GM23338 (cell line): ENCODE measurements at regions not wholly inside any gene's neighbourhood (a gene's known extent, or its start where the extent isn't known, plus 50 kb on each side); places are given as distances from the start of the nearest gene placed in this dataset.

Source experiments
- ATAC-seq: fragments of 200-7000 bp; cut with Tn5 transposase; 3 replicates; pipeline ENCODE4 v1.9.1; 2020
- DNase-seq: peaks from one replicate; pipeline ENCODE4 v3.0.0-alpha.2; 2015; ENCODE audit warnings: low spot score
- H2AFZ ChIP-seq: fragments of 200-600 bp; sonication (generic); 2 replicates; pipeline ENCODE4 v1.8.0; 2016; ENCODE audit warnings: antibody characterized with exemption, mild to moderate bottlenecking, moderate library complexity
- H3F3A ChIP-seq: fragments of 200-600 bp; sonication (generic); replicated peaks from 2 replicates; pipeline ENCODE4 v1.8.0; 2017; ENCODE audit warnings: antibody characterized with exemption, mixed run types, low read depth
- H3K27ac ChIP-seq: fragments of 200-600 bp; sonication (generic); 2 replicates; pipeline ENCODE4 v1.6.1; 2016; ENCODE audit warnings: low read depth
- H3K27me3 ChIP-seq: fragments of 200-600 bp; sonication (generic); 2 replicates; pipeline ENCODE4 v1.8.0; 2016; ENCODE audit warnings: mild to moderate bottlenecking, mixed run types, moderate library complexity; ENCODE audit not compliant: insufficient read depth
- H3K36me3 ChIP-seq: fragments of 200-600 bp; sonication (generic); 2 replicates; pipeline ENCODE4 v1.8.0; 2016; ENCODE audit warnings: mild to moderate bottlenecking; ENCODE audit not compliant: insufficient read depth
- H3K4me1 ChIP-seq: fragments of 200-600 bp; sonication (generic); 2 replicates; pipeline ENCODE4 v1.8.0; 2016; ENCODE audit warnings: mild to moderate bottlenecking, moderate library complexity; ENCODE audit not compliant: insufficient read depth
- H3K4me2 ChIP-seq: fragments of 200-600 bp; sonication (generic); 2 replicates; pipeline ENCODE4 v1.7.1; 2017; ENCODE audit warnings: mixed run types
- H3K4me3 ChIP-seq: fragments of 200-600 bp; sonication (generic); 2 replicates; pipeline ENCODE4 v1.6.1; 2016; ENCODE audit warnings: mixed run types
- H3K79me2 ChIP-seq: fragments of 200-600 bp; sonication (generic); replicated peaks from 2 replicates; pipeline ENCODE4 v1.8.0; 2017; ENCODE audit warnings: mild to moderate bottlenecking; ENCODE audit not compliant: insufficient read depth
- H3K9me2 ChIP-seq: fragments of 200-600 bp; sonication (generic); 2 replicates; pipeline ENCODE4 v1.8.0; 2017; ENCODE audit not compliant: insufficient read depth
- H4K20me1 ChIP-seq: fragments of 200-600 bp; sonication (generic); replicated peaks from 2 replicates; pipeline ENCODE4 v1.8.0; 2017; ENCODE audit warnings: mild to moderate bottlenecking; ENCODE audit not compliant: insufficient read depth
- H3K27ac Mint-ChIP-seq: 2 replicates; pipeline ENCODE4 v1.8.0; 2020; ENCODE audit warnings: inconsistent platforms, mild to moderate bottlenecking, moderate library complexity, mixed read lengths
- H3K27me3 Mint-ChIP-seq: 3 replicates; pipeline ENCODE4 v1.8.0; 2022; ENCODE audit warnings: low read depth, mild to moderate bottlenecking, moderate library complexity, mixed read lengths, inconsistent platforms; ENCODE audit not compliant: insufficient read depth, poor library complexity
- H3K36me3 Mint-ChIP-seq: 3 replicates; pipeline ENCODE4 v1.8.0; 2021; ENCODE audit warnings: low read depth, mild to moderate bottlenecking, inconsistent platforms, moderate library complexity, mixed read lengths
- H3K4me1 Mint-ChIP-seq: 3 replicates; pipeline ENCODE4 v1.8.0; 2020; ENCODE audit warnings: mild to moderate bottlenecking, inconsistent platforms, mixed read lengths
- H3K4me3 Mint-ChIP-seq: 3 replicates; pipeline ENCODE4 v1.8.0; 2021; ENCODE audit warnings: moderate library complexity, mild to moderate bottlenecking, inconsistent platforms, mixed read lengths
- H3K9me3 Mint-ChIP-seq: 3 replicates; pipeline ENCODE4 v1.8.0; 2020; ENCODE audit warnings: moderate library complexity, mild to moderate bottlenecking, inconsistent platforms, mixed read lengths
- CREB1 ChIP-seq: fragments of 250-450 bp; sonication (Bioruptor Pico); IDR thresholded peaks from 2 replicates; pipeline ENCODE4 v1.5.0; 2020; ENCODE audit warnings: low read depth, mild to moderate bottlenecking, moderate library complexity
- EZH2 ChIP-seq: fragments of 200-600 bp; sonication (generic); IDR thresholded peaks from one replicate; pipeline ENCODE4 v1.8.0; 2017; ENCODE audit warnings: antibody characterized with exemption, mild to moderate bottlenecking, low read depth; ENCODE audit not compliant: unreplicated experiment
- EZH2phosphoT487 ChIP-seq: fragments of 200-600 bp; sonication (generic); IDR thresholded peaks from one replicate; pipeline ENCODE4 v1.8.1; 2018; ENCODE audit warnings: antibody characterized with exemption; ENCODE audit not compliant: unreplicated experiment
- JUNB ChIP-seq: IDR thresholded peaks from one replicate; pipeline ENCODE4 v1.6.1; 2016; ENCODE audit warnings: antibody characterized with exemption; ENCODE audit not compliant: unreplicated experiment
- NANOG ChIP-seq: IDR thresholded peaks from 2 replicates; pipeline ENCODE4 v1.6.1; 2016; ENCODE audit warnings: antibody characterized with exemption, borderline replicate concordance
- POLR2AphosphoS5 ChIP-seq: IDR thresholded peaks from 2 replicates; pipeline ENCODE4 v1.6.1; 2016; ENCODE audit warnings: antibody characterized with exemption, low read depth
- STAT1 ChIP-seq: IDR thresholded peaks from one replicate; pipeline ENCODE4 v1.6.1; 2016; ENCODE audit warnings: antibody characterized with exemption; ENCODE audit not compliant: unreplicated experiment
- ZNF331 ChIP-seq: fragments of 250-450 bp; sonication (Bioruptor Pico); IDR thresholded peaks from 2 replicates; pipeline ENCODE4 v1.5.0; 2020; ENCODE audit warnings: low read depth, mild to moderate bottlenecking, moderate library complexity
- ZNF462 ChIP-seq: fragments of 250-450 bp; sonication (Bioruptor Pico); IDR thresholded peaks from 2 replicates; pipeline ENCODE4 v1.5.0; 2020; ENCODE audit warnings: mild to moderate bottlenecking, moderate library complexity
- TF ChIP-seq, protein P1 (sequence below): IDR thresholded peaks from 2 replicates; pipeline ENCODE4 v1.6.1; 2016; ENCODE audit warnings: antibody characterized with exemption
- TF ChIP-seq, protein P2 (sequence below): IDR thresholded peaks from one replicate; pipeline ENCODE4 v1.6.1; 2018; ENCODE audit warnings: antibody characterized with exemption; ENCODE audit not compliant: unreplicated experiment

- H3K4me3 ChIP-seq, result no peak overlapping the region
- no peak for ATAC-seq
Observed at GRCh38 chr10:78372806-78373205, 339.1 kb downstream of the RPS24 start.

GRCh38 chr10:78374331-78375028, 340.8 kb downstream of the RPS24 start:
- Mint-ChIP-seq H3K27ac (no peak overlapping the region), H3K4me1 (no peaks in the 10 kb centered on the region; the same call in 2 of the 3 replicates), H3K4me3 (no peak overlapping the region), H3K9me3 (peaks cover 7% of the 10 kb centered on the region; the same call in 2 of the 3 replicates), H3K27me3 (peaks cover 15% of the 10 kb centered on the region), H3K36me3 (0 out of 3 replicates have a peak, but pooled peaks cover 2% of the 10 kb centered on the region)
- ATAC-seq (no peak), DNase-seq (no peak)
- no peak overlapping the region for H3K4me2 ChIP-seq
- no peaks in the 10 kb centered on the region for H3K9me2 ChIP-seq
- no peaks in the 10 kb centered on the region for H3K36me3 ChIP-seq
- H4K20me1 ChIP-seq, result no peaks in the 10 kb centered on the region
- H2AFZ ChIP-seq, result no peak overlapping the region
- H3K4me3 ChIP-seq, result no peak overlapping the region
- no peaks in the 10 kb centered on the region for H3K79me2 ChIP-seq
- no peak overlapping the region for H3K27ac ChIP-seq
- no peaks in the 10 kb centered on the region for H3F3A ChIP-seq
- no peaks in the 10 kb centered on the region for H3K4me1 ChIP-seq
- no peaks in the 10 kb centered on the region for H3K27me3 ChIP-seq
- no peak for TF ChIP-seq NANOG
- TF ChIP-seq ZNF462 (CRISPR knock-in tag), result no peak
- TF ChIP-seq POLR2AphosphoS5, result no peak
- no peak for TF ChIP-seq EZH2
- TF ChIP-seq, protein P1, sequence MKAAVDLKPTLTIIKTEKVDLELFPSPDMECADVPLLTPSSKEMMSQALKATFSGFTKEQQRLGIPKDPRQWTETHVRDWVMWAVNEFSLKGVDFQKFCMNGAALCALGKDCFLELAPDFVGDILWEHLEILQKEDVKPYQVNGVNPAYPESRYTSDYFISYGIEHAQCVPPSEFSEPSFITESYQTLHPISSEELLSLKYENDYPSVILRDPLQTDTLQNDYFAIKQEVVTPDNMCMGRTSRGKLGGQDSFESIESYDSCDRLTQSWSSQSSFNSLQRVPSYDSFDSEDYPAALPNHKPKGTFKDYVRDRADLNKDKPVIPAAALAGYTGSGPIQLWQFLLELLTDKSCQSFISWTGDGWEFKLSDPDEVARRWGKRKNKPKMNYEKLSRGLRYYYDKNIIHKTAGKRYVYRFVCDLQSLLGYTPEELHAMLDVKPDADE, result no peak
- no peak for TF ChIP-seq STAT1
- TF ChIP-seq ZNF331 (CRISPR knock-in tag), result no peak
- no peak for TF ChIP-seq EZH2phosphoT487
- no peak for TF ChIP-seq CREB1
- TF ChIP-seq, protein P2, sequence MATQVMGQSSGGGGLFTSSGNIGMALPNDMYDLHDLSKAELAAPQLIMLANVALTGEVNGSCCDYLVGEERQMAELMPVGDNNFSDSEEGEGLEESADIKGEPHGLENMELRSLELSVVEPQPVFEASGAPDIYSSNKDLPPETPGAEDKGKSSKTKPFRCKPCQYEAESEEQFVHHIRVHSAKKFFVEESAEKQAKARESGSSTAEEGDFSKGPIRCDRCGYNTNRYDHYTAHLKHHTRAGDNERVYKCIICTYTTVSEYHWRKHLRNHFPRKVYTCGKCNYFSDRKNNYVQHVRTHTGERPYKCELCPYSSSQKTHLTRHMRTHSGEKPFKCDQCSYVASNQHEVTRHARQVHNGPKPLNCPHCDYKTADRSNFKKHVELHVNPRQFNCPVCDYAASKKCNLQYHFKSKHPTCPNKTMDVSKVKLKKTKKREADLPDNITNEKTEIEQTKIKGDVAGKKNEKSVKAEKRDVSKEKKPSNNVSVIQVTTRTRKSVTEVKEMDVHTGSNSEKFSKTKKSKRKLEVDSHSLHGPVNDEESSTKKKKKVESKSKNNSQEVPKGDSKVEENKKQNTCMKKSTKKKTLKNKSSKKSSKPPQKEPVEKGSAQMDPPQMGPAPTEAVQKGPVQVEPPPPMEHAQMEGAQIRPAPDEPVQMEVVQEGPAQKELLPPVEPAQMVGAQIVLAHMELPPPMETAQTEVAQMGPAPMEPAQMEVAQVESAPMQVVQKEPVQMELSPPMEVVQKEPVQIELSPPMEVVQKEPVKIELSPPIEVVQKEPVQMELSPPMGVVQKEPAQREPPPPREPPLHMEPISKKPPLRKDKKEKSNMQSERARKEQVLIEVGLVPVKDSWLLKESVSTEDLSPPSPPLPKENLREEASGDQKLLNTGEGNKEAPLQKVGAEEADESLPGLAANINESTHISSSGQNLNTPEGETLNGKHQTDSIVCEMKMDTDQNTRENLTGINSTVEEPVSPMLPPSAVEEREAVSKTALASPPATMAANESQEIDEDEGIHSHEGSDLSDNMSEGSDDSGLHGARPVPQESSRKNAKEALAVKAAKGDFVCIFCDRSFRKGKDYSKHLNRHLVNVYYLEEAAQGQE, result no peak
- no peak for TF ChIP-seq JUNB

More at GRCh38 chr10:78372806-78373205, 339.1 kb downstream of the RPS24 start:
- H2AFZ ChIP-seq, result no peak overlapping the region
- H3F3A ChIP-seq, result no peaks in the 10 kb centered on the region
- no peaks in the 10 kb centered on the region for H4K20me1 ChIP-seq
- H3K27me3 ChIP-seq, result no peaks in the 10 kb centered on the region
- H3K4me1 Mint-ChIP-seq, result no peaks in the 10 kb centered on the region; the same call in 2 of the 3 replicates
- no peak overlapping the region for H3K4me2 ChIP-seq
- H3K79me2 ChIP-seq, result no peaks in the 10 kb centered on the region
- H3K27ac Mint-ChIP-seq, result no peak overlapping the region
- no peak for DNase-seq
- H3K4me3 Mint-ChIP-seq, result no peak overlapping the region
- TF ChIP-seq CREB1, result no peak
- TF ChIP-seq STAT1, result no peak
- no peaks in the 10 kb centered on the region for H3K9me3 Mint-ChIP-seq
- no peaks in the 10 kb centered on the region for H3K4me1 ChIP-seq
- H3K36me3 ChIP-seq, result no peaks in the 10 kb centered on the region
- peaks cover 15% of the 10 kb centered on the region for H3K27me3 Mint-ChIP-seq
- no peaks in the 10 kb centered on the region for H3K36me3 Mint-ChIP-seq
- no peak overlapping the region for H3K27ac ChIP-seq
- no peaks in the 10 kb centered on the region for H3K9me2 ChIP-seq
